H9 (cell line): ENCODE measurements at regions not wholly inside any gene's neighbourhood (a gene's known extent, or its start where the extent isn't known, plus 50 kb on each side); places are given as distances from the start of the nearest gene placed in this dataset.

Experiments used
- DNase-seq: peaks from one replicate; pipeline ENCODE4 v3.0.0-alpha.2; 2017
- H2AFZ ChIP-seq: one replicate; pipeline ENCODE4 v1.6.1; 2013; ENCODE audit warnings: mild to moderate bottlenecking, low read length, control low read depth, moderate library complexity
- H2AK5ac ChIP-seq: 2 replicates; pipeline ENCODE4 v1.6.1; 2013; ENCODE audit warnings: low read length, control low read depth, mixed read lengths; ENCODE audit not compliant: insufficient read length
- H2BK120ac ChIP-seq: one replicate; pipeline ENCODE4 v1.6.1; 2013; ENCODE audit warnings: low read depth, mild to moderate bottlenecking, low read length, control low read depth, inconsistent platforms; ENCODE audit not compliant: poor library complexity, severe bottlenecking
- H2BK12ac ChIP-seq: 2 replicates; pipeline ENCODE4 v1.6.1; 2013; ENCODE audit warnings: low read length, control low read depth, mixed read lengths, low read depth; ENCODE audit not compliant: insufficient read length
- H2BK15ac ChIP-seq: 2 replicates; pipeline ENCODE4 v1.6.1; 2013; ENCODE audit warnings: low read depth, low read length, control low read depth
- H2BK20ac ChIP-seq: one replicate; pipeline ENCODE4 v1.6.1; 2013; ENCODE audit warnings: low read depth, mild to moderate bottlenecking, low read length, control low read depth, inconsistent platforms; ENCODE audit not compliant: poor library complexity, severe bottlenecking
- H2BK5ac ChIP-seq: 2 replicates; pipeline ENCODE4 v1.6.1; 2013; ENCODE audit warnings: low read length, control low read depth, mixed read lengths; ENCODE audit not compliant: insufficient read length
- H3K14ac ChIP-seq: 2 replicates; pipeline ENCODE4 v1.6.1; 2013; ENCODE audit warnings: low read length, control low read depth; ENCODE audit not compliant: insufficient read depth
- H3K18ac ChIP-seq: 2 replicates; pipeline ENCODE4 v1.6.1; 2013; ENCODE audit warnings: low read depth, mild to moderate bottlenecking, mixed read lengths, low read length, control low read depth; ENCODE audit not compliant: insufficient read length
- H3K23ac ChIP-seq: 2 replicates; pipeline ENCODE4 v1.6.1; 2013; ENCODE audit warnings: low read length, control low read depth, mixed read lengths, low read depth; ENCODE audit not compliant: insufficient read length
- H3K23me2 ChIP-seq: 2 replicates; pipeline ENCODE4 v1.6.1; 2013; ENCODE audit warnings: low read depth, mild to moderate bottlenecking, mixed read lengths, low read length, control low read depth; ENCODE audit not compliant: insufficient read length, poor library complexity, severe bottlenecking
- H3K27ac ChIP-seq: 2 replicates; pipeline ENCODE4 v1.5.1; 2013; ENCODE audit warnings: low read length, control low read depth, mixed read lengths, low read depth; ENCODE audit not compliant: insufficient read length
- H3K27me3 ChIP-seq: 2 replicates; pipeline ENCODE4 v1.6.1; 2013; ENCODE audit warnings: low read length, control low read depth, inconsistent platforms; ENCODE audit not compliant: insufficient read depth
- H3K4ac ChIP-seq: 2 replicates; pipeline ENCODE4 v1.6.1; 2013; ENCODE audit warnings: low read depth, mild to moderate bottlenecking, control low read depth, inconsistent platforms, low read length, moderate library complexity
- H3K4me1 ChIP-seq: 2 replicates; pipeline ENCODE4 v1.6.1; 2013; ENCODE audit warnings: low read length, control low read depth, inconsistent platforms; ENCODE audit not compliant: insufficient read depth
- H3K4me2 ChIP-seq: 2 replicates; pipeline ENCODE4 v1.6.1; 2013; ENCODE audit warnings: low read length, control low read depth, mixed read lengths; ENCODE audit not compliant: insufficient read length, insufficient read depth
- H3K56ac ChIP-seq: 2 replicates; pipeline ENCODE4 v1.6.1; 2013; ENCODE audit warnings: low read depth, mild to moderate bottlenecking, mixed read lengths, low read length, control low read depth; ENCODE audit not compliant: insufficient read length
- H3K79me1 ChIP-seq: 2 replicates; pipeline ENCODE4 v1.6.1; 2013; ENCODE audit warnings: low read depth, mild to moderate bottlenecking, moderate library complexity, low read length, control low read depth, inconsistent platforms; ENCODE audit not compliant: insufficient read depth, poor library complexity, severe bottlenecking
- H3K79me2 ChIP-seq: 2 replicates; pipeline ENCODE4 v1.6.1; 2013; ENCODE audit warnings: low read length, control low read depth, inconsistent platforms; ENCODE audit not compliant: insufficient read depth
- H3K9ac ChIP-seq: 2 replicates; pipeline ENCODE4 v1.6.1; 2013; ENCODE audit warnings: low read length, control low read depth, mixed read lengths; ENCODE audit not compliant: insufficient read length; ENCODE audit errors: extremely low read depth
- H3K9me3 ChIP-seq: one replicate; pipeline ENCODE4 v1.6.1; 2013; ENCODE audit warnings: low read depth, low read length, inconsistent platforms; ENCODE audit not compliant: control insufficient read depth
- H3T11ph ChIP-seq: one replicate; pipeline ENCODE4 v1.6.1; 2013; ENCODE audit warnings: mild to moderate bottlenecking, low read length, control low read depth, inconsistent platforms
- H4K20me1 ChIP-seq: one replicate; pipeline ENCODE4 v1.6.1; 2013; ENCODE audit not compliant: control insufficient read depth, insufficient read length, insufficient read depth
- H4K5ac ChIP-seq: 2 replicates; pipeline ENCODE4 v1.6.1; 2013; ENCODE audit warnings: low read depth, mild to moderate bottlenecking, mixed read lengths, low read length, control low read depth; ENCODE audit not compliant: insufficient read length
- H4K8ac ChIP-seq: replicated peaks from 2 replicates; pipeline ENCODE4 v1.6.1; 2013; ENCODE audit warnings: low read length, control low read depth, mixed read lengths, low read depth; ENCODE audit not compliant: insufficient read length
- H4K91ac ChIP-seq: 2 replicates; pipeline ENCODE4 v1.6.1; 2013; ENCODE audit warnings: low read depth, mild to moderate bottlenecking, moderate library complexity, mixed read lengths, low read length, control low read depth; ENCODE audit not compliant: insufficient read length
- H3K27ac Mint-ChIP-seq, 3 experiments: 2 replicates in 2 of 3; 3 replicates in 1 of 3; pipeline ENCODE4 v1.8.0; 2020 to 2021; ENCODE audit warnings: mixed read lengths in 3 of 3, mild to moderate bottlenecking in 1 of 3, moderate library complexity in 1 of 3
- H3K27me3 Mint-ChIP-seq: 2 replicates; pipeline ENCODE4 v1.8.0; 2021; ENCODE audit warnings: low read depth, mild to moderate bottlenecking, moderate library complexity, mixed read lengths
- H3K36me3 Mint-ChIP-seq, 3 experiments: 2 replicates in 2 of 3; 3 replicates in 1 of 3; pipeline ENCODE4 v1.8.0; 2020 to 2021; ENCODE audit warnings: low read depth in 3 of 3, mixed read lengths in 3 of 3; ENCODE audit not compliant: insufficient read depth in 1 of 3
- H3K4me1 Mint-ChIP-seq, 2 experiments: 2 replicates each; pipeline ENCODE4 v1.8.0; 2020; ENCODE audit warnings: mixed read lengths in 2 of 2
- H3K4me3 Mint-ChIP-seq, 2 experiments: 2 replicates in 1 of 2; 3 replicates in 1 of 2; pipeline ENCODE4 v1.8.0; 2020 to 2021; ENCODE audit warnings: mild to moderate bottlenecking in 2 of 2, mixed read lengths in 2 of 2, moderate library complexity in 1 of 2
- H3K9me3 Mint-ChIP-seq, 2 experiments: 2 replicates in 1 of 2; 3 replicates in 1 of 2; pipeline ENCODE4 v1.8.0; 2020; ENCODE audit warnings: mild to moderate bottlenecking in 2 of 2, mixed read lengths in 2 of 2, moderate library complexity in 1 of 2
- CTCF ChIP-seq: fragments of 200-600 bp; sonication (generic); conservative IDR thresholded peaks from 3 replicates; pipeline ENCODE4 v1.8.0; 2021; ENCODE audit warnings: antibody characterized with exemption, mild to moderate bottlenecking

GRCh38 chr5:169527863-169528262 is 55.7 kb upstream of the SPDL1 start:
- Mint-ChIP-seq H3K4me3 (no peak overlapping the region), H3K9me3 (peaks cover 0 to 2% of the 10 kb centered on the region in 2 experiments; a peak in 1 of 5 replicates), H3K27me3 (peaks cover 3% of the 10 kb centered on the region), H3K27ac (no peak overlapping the region), H3K36me3 (no peaks in the 10 kb centered on the region), H3K4me1 (peaks cover 8% of the 10 kb centered on the region in 2 experiments; a peak in 3 of 4 replicates)
- Histone ChIP-seq H4K8ac (no peak overlapping the region), H2BK12ac (no peak overlapping the region), H3K23me2 (no peaks in the 10 kb centered on the region), H2AFZ (no peak overlapping the region), H3K79me2 (no peaks in the 10 kb centered on the region), H3K56ac (no peak overlapping the region), H3T11ph (no peak overlapping the region), H2BK120ac (no peak overlapping the region), H4K91ac (no peak overlapping the region), H4K5ac (no peak overlapping the region), H3K14ac (no peak overlapping the region), H2BK15ac (no peak overlapping the region), H3K23ac (no peak overlapping the region), H3K27ac (no peak overlapping the region), H3K9ac (no peak overlapping the region), H3K27me3 (no peaks in the 10 kb centered on the region), H2BK20ac (no peak overlapping the region), H3K4me1 (peaks cover 3% of the 10 kb centered on the region; the same call in 1 of the 2 replicates), H3K4me2 (no peak overlapping the region), H3K18ac (no peak overlapping the region), H3K9me3 (no peaks in the 10 kb centered on the region), H2BK5ac (no peak overlapping the region), H2AK5ac (no peak overlapping the region), H4K20me1 (no peaks in the 10 kb centered on the region), H3K79me1 (no peaks in the 10 kb centered on the region), H3K4ac (no peak overlapping the region)
- no peak for TF ChIP-seq CTCF
- DNase-seq = no peak
